ENCODE measurements at regions not wholly inside any gene's neighbourhood (a gene's known extent, or its start where the extent isn't known, plus 50 kb on each side); places are given as distances from the start of the nearest gene placed in this dataset.
"Not testable (repeated sequence)": the region's sequence is repeated elsewhere in the genome, so short reads cannot be mapped to it uniquely, and the experiment has no call there.

GRCh38 chr13:64127192-64127591, 2711.5 kb upstream of the PCDH20 start:
- no peak overlapping the region for H3K4me2 ChIP-seq (ENCODE audit: low read length)
- RAD21 ChIA-PET (ENCODE audit: low non-redundant PET in 1 of 2, low total read pairs in 2 of 2, uncharacterized antibody in 2 of 2, unreplicated experiment in 2 of 2): no interaction called here
- CTCF ChIA-PET: no interaction called here
- H3K4me3 ChIP-seq (replicated peaks in 1 of 2; ENCODE audit: low read depth in 1 of 2, low read length in 2 of 2): no peak overlapping the region
- BruUV-seq (replicated peaks): no TSS peak
- no peak for ATAC-seq
- H3K4me1 ChIP-seq (ENCODE audit: control insufficient read depth in 1 of 2, insufficient read depth in 2 of 2, low read length in 2 of 2): no peaks in the 10 kb centered on the region
- no peaks in the 10 kb centered on the region for H3K27me3 ChIP-seq (ENCODE audit: insufficient read depth, low read length)
- H3K9ac ChIP-seq (ENCODE audit: low read length): no peak overlapping the region
- no peak for DNase-seq (ENCODE audit: low read depth, low spot score)
- H3K27ac ChIP-seq (ENCODE audit: low read depth, low read length): no peak overlapping the region
- TF ChIP-seq JUND (IDR thresholded peaks at IDR 0.05): no peak
- no peak for TF ChIP-seq REST (IDR thresholded peaks at IDR 0.05; ENCODE audit: low read depth)
- TF ChIP-seq TCF7L2 (IDR thresholded peaks at IDR 0.05; ENCODE audit: borderline replicate concordance, extremely low read depth, insufficient read depth, insufficient read length): no peak
- no peak for TF ChIP-seq CBX3 (IDR thresholded peaks at IDR 0.05; ENCODE audit: low read depth)
- no peak for TF ChIP-seq POLR2AphosphoS5 (IDR thresholded peaks at IDR 0.05; ENCODE audit: low read depth, low read length)
- no peak for TF ChIP-seq ZFX (IDR thresholded peaks at IDR 0.05)
- no peak for TF ChIP-seq YY1 (IDR thresholded peaks at IDR 0.05; ENCODE audit: extremely low read depth, insufficient replicate concordance, low read depth, low read length)
- no peak for TF ChIP-seq EGR1 (IDR thresholded peaks at IDR 0.05; ENCODE audit: low read depth)
- TF ChIP-seq ZNF274 (IDR thresholded peaks at IDR 0.05; ENCODE audit: low read depth, low read length): no peak
- no peak for TF ChIP-seq EZH2phosphoT487 (IDR thresholded peaks at IDR 0.05; ENCODE audit: borderline replicate concordance)
- no peaks in the 10 kb centered on the region for H3K79me2 ChIP-seq (ENCODE audit: insufficient read depth, low read length)
- H4K20me1 ChIP-seq (ENCODE audit: insufficient read depth): no peaks in the 10 kb centered on the region
- no peaks in the 10 kb centered on the region for H3K9me2 ChIP-seq (ENCODE audit: insufficient read depth)
- no peaks in the 10 kb centered on the region for H3K36me3 ChIP-seq (ENCODE audit: control insufficient read depth in 1 of 2, insufficient read depth in 2 of 2, low read length in 2 of 2)
- no peaks in the 10 kb centered on the region for H3K9me3 ChIP-seq (ENCODE audit: control insufficient read depth in 1 of 2, insufficient read depth in 1 of 2, low read depth in 1 of 2, low read length in 2 of 2)
- intact Hi-C loops (cut with micrococcal nuclease): no loop called here
- H2AFZ ChIP-seq (ENCODE audit: low read depth, low read length, poor library complexity, severe bottlenecking): no peak overlapping the region
- POLR2A ChIA-PET: no interaction called here

- H3K4me1 ChIP-seq (ENCODE audit: control insufficient read depth in 1 of 2, insufficient read depth in 2 of 2, low read length in 2 of 2); POLR2A ChIA-PET; CTCF ChIA-PET; H3K9me2 ChIP-seq (ENCODE audit: insufficient read depth); intact Hi-C loops (cut with micrococcal nuclease); H3K27ac ChIP-seq (ENCODE audit: low read depth, low read length); H3K79me2 ChIP-seq (ENCODE audit: insufficient read depth, low read length); BruUV-seq (replicated peaks); H3K4me3 ChIP-seq (replicated peaks in 1 of 2; ENCODE audit: low read depth in 1 of 2, low read length in 2 of 2); H4K20me1 ChIP-seq (ENCODE audit: insufficient read depth); H3K27me3 ChIP-seq (ENCODE audit: insufficient read depth, low read length); H3K9me3 ChIP-seq (ENCODE audit: control insufficient read depth in 1 of 2, insufficient read depth in 1 of 2, low read depth in 1 of 2, low read length in 2 of 2); H3K4me2 ChIP-seq (ENCODE audit: low read length); ATAC-seq; H3K36me3 ChIP-seq (ENCODE audit: control insufficient read depth in 1 of 2, insufficient read depth in 2 of 2, low read length in 2 of 2); DNase-seq (ENCODE audit: low read depth, low spot score); RAD21 ChIA-PET (ENCODE audit: low non-redundant PET in 1 of 2, low total read pairs in 2 of 2, uncharacterized antibody in 2 of 2, unreplicated experiment in 2 of 2); H2AFZ ChIP-seq (ENCODE audit: low read depth, low read length, poor library complexity, severe bottlenecking); H3K9ac ChIP-seq (ENCODE audit: low read length): not testable (repeated sequence)
These were observed 2705.5 kb upstream of the PCDH20 start for GRCh38 chr13:64121023-64121709.

Measured in HCT116 (cell line).